Kidney epithelial cell (primary cell): ENCODE measurements at regions not wholly inside any gene's neighbourhood (a gene's known extent, or its start where the extent isn't known, plus 50 kb on each side); places are given as distances from the start of the nearest gene placed in this dataset.
"Not testable (repeated sequence)": the region's sequence is repeated elsewhere in the genome, so short reads cannot be mapped to it uniquely, and the experiment has no call there.

Experiments
- DNase-seq: peaks from one replicate; pipeline ENCODE4 v3.0.0-alpha.2; 2010; ENCODE audit warnings: low read depth
- H3K27me3 ChIP-seq: 2 replicates; pipeline ENCODE4 v1.6.0; 2011; ENCODE audit warnings: low read length; ENCODE audit not compliant: control insufficient read depth, insufficient read depth
- H3K36me3 ChIP-seq: 2 replicates; pipeline ENCODE4 v1.5.1; 2011; ENCODE audit warnings: low read length; ENCODE audit not compliant: control insufficient read depth, insufficient read depth
- H3K4me3 ChIP-seq: 2 replicates; pipeline ENCODE4 v1.5.1; 2011; ENCODE audit warnings: low read depth, mild to moderate bottlenecking, control low read depth, low read length
- TF ChIP-seq, protein P1 (sequence below): IDR thresholded peaks from 2 replicates; pipeline ENCODE4 v1.5.1; 2011; ENCODE audit warnings: mild to moderate bottlenecking, moderate library complexity, low read length, control low read depth, inconsistent platforms; ENCODE audit not compliant: insufficient read depth, poor library complexity, severe bottlenecking

DNA sequence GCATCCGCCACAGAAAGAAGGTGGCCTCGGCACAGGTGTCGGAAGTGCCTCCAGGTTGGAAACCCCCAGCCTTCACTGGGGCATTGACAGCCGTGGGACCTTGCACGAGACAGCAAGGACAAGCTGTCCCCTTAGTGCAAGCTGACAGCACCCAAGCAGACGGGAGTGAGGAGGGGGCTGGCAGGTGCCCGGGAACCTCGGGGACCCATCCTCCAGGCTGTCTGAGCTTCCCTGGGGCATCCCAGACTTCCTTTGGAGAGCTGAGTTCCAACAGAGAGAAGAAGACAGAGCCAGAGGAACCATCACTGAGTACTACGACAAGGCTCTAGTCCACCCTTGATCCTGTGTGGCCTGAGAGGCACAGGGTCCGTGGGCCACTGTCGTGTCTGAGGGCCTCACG, 100.6 kb upstream of the RAB4A start:
- Histone ChIP-seq H3K36me3 (no peaks in the 10 kb centered on the region), H3K27me3 (peaks cover 2% of the 10 kb centered on the region), H3K4me3 (no peak overlapping the region)
- TF ChIP-seq, protein P1, sequence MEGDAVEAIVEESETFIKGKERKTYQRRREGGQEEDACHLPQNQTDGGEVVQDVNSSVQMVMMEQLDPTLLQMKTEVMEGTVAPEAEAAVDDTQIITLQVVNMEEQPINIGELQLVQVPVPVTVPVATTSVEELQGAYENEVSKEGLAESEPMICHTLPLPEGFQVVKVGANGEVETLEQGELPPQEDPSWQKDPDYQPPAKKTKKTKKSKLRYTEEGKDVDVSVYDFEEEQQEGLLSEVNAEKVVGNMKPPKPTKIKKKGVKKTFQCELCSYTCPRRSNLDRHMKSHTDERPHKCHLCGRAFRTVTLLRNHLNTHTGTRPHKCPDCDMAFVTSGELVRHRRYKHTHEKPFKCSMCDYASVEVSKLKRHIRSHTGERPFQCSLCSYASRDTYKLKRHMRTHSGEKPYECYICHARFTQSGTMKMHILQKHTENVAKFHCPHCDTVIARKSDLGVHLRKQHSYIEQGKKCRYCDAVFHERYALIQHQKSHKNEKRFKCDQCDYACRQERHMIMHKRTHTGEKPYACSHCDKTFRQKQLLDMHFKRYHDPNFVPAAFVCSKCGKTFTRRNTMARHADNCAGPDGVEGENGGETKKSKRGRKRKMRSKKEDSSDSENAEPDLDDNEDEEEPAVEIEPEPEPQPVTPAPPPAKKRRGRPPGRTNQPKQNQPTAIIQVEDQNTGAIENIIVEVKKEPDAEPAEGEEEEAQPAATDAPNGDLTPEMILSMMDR = no peak
- no peak for DNase-seq

DNA sequence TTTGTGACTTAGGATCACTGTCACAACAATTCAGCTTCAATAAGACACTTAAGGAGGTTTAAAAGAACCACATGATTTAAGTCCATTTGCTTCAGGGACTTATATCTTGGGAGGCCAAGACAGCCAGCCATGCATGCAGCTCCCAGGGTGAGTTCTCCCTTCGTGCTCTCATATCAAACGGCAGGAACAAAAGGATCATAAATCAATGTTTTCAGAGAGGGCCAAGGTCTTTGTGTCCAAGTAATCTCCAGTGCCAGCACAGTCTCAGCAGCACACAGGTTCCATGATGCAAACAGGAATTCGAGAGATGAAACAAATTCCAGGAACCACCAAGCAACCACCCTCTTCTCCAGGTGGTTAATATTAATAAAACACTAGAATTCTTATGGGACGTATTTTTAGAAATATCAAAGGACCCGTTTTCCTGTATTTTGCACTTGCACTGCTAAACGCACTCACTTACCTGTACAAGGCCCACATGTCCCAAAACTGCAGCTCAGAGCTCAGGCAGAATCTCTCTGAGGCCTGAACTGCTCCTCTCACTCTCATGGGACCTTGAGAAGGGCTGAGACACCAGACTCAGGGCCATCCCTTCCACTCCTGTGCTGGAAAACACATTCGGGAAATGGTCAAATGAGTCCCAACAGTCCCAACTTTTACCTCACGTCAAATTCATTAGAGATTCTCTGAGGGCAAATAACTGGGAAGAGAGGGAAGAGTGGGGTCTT, 100.0 kb upstream of the RAB4A start:
- no peak for DNase-seq
- TF ChIP-seq, protein P1 = no peak
- Histone ChIP-seq H3K4me3 (no peak overlapping the region), H3K27me3 (peaks cover 2% of the 10 kb centered on the region), H3K36me3 (no peaks in the 10 kb centered on the region)

DNA sequence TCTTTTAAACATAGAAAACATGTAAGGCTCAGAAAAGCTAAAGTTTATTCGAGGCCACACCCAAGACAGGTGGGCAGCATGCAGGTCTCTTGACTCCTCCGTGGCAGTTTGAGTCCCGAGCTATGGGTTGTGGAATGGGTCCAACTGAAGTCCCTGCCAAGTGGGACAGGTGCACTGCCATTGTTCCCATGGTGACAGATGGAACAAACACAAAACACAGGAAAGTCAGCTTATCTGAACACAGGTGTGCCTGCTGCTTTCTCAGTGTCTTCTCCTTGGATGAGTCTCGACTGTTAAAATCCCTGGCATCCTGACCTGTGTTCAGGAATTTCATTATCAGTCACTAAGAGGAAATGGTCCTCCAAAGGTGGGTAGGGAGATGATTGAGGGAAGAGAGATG, 99.0 kb upstream of the RAB4A start:
- H3K27me3 ChIP-seq = peaks cover 2% of the 10 kb centered on the region
- no peak overlapping the region for H3K4me3 ChIP-seq
- DNase-seq = no peak
- no peaks in the 10 kb centered on the region for H3K36me3 ChIP-seq
- TF ChIP-seq, protein P1 = no peak

DNA sequence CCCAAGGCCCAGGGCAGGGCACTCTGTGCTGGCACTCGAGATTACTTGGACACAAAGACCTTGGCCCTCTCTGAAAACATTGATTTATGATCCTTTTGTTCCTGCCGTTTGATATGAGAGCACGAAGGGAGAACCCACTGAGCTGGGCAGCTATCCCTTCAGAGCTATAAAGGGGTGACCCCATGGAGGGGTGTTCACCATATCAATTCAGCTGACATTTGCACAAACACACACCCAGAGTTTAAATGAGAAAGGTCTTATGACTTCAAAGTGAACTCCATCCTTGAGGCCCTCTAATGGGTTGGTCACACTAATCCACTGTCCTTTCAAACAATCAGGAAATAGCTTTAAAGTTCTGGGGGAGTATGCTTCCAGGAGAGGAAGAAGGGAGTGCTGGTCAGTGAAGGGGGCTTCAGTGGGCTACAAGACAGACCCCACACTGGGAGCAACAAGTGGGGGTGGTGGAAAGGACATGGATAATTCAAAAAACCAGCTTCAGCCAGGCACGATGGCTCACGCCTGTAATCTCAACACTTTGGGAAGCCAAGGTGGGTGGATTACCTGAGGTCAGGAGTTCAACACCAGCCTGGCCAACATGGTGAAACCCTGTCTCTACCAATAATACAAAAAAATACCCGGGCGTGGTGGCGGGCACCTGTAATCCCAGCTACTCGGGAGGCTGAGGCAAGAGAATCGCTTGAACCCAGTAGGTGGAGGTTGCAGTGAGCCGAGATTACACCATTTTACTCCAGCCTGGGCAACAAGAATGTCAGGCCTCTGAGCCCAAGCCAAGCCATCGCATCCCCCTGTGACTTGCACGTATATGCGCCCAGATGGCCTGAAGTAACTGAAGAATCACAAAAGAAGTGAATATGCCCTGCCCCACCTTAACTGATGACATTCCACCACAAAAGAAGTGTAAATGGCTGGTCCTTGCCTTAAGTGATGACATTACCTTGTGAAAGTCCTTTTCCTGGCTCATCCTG, 97.1 kb upstream of the RAB4A start:
- not testable (repeated sequence) for H3K27me3 ChIP-seq, H3K4me3 ChIP-seq, H3K36me3 ChIP-seq, DNase-seq

DNA sequence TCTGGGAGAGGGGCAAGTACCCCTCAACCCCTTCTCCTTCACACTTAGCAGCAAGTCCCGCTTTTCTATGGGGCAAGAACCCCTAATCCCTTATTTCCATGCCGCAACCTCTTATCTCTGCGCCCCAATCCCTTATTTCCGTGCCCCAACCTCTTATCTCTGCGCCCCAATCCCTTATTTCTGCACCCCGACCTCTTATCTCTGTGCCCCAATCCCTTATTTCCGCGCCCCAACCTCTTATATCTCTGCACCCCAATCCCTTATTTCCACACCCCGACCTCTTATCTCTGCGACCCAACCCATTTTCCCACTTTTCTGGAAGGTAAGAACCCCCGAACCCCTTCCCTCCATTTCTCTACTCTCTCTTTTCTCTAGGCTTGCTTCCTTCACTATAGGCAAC, 95.6 kb upstream of the RAB4A start:
- not testable (repeated sequence) for DNase-seq, H3K36me3 ChIP-seq, H3K4me3 ChIP-seq, H3K27me3 ChIP-seq

DNA sequence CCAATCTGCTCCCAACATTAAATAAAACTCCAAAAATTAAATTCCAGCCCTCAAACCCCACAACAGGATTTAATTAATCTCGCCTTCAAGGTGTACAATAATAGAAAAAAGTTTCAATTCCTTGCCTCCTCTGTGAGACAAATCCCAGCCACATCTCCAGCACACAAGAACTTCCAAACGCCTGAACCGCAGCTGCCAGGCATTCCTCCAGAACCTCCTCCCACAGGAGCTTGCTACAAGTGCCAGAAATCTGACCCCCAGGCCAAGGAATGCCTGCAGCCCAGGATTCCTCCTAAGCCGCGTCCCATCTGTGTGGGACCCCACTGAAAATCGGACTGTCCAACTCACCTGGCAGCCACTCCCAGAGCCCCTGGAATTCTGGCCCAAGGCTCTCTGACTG, 94.5 kb upstream of the RAB4A start:
- H3K36me3 ChIP-seq, H3K4me3 ChIP-seq, H3K27me3 ChIP-seq, DNase-seq: not testable (repeated sequence)

DNA sequence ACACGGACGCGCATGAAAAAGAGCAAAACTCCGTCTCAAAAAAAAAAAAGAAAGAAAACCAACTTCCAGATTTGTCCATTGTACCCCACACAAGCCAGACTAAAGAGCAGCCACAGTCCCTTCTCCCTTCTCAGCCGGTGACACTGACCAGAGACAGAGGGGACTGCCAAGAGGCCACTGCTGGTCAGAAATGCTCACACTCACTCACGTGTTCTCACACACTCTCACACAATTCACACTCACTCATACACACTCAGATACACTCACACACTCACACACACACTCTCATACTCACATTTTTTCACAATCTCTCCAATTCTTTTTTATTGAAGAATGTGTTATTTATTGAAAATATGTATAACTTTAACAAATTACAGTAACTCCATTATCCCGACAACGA, 90.8 kb upstream of the RAB4A start:
- TF ChIP-seq, protein P1 = no peak
- no peak for DNase-seq
- H3K27me3 ChIP-seq = no peaks in the 10 kb centered on the region
- H3K4me3 ChIP-seq = no peak overlapping the region
- H3K36me3 ChIP-seq = no peaks in the 10 kb centered on the region
